ENCODE measurements at regions not wholly inside any gene's neighbourhood (a gene's known extent, or its start where the extent isn't known, plus 50 kb on each side); places are given as distances from the start of the nearest gene placed in this dataset.

- no peak overlapping the region for H3K27ac ChIP-seq
- no peak for TF ChIP-seq POLR2A (IDR thresholded peaks at IDR 0.05)
- no peak for TF ChIP-seq CTCF (IDR thresholded peaks at IDR 0.05)
- no peak for TF ChIP-seq POLR2AphosphoS5 (IDR thresholded peaks at IDR 0.05)
- TF ChIP-seq EP300 (IDR thresholded peaks at IDR 0.05), result no peak
- H3K27me3 ChIP-seq, result peaks cover 0 to 25% (median 0%) of the 10 kb centered on the region in 3 donors
- H3K4me1 ChIP-seq, result no peaks in the 10 kb centered on the region
- DNase-seq, result no peak
- WGBS, 2 donors, result 90 to 91% methylated on average over 18 of the region's 18 CpGs
- no peaks in the 10 kb centered on the region for H3K36me3 ChIP-seq
- intact Hi-C loops (cut with DNase I), result no loop called here
- H3K9me3 ChIP-seq, result no peaks in the 10 kb centered on the region
- no peak overlapping the region for H3K4me3 ChIP-seq
Observed at GRCh38 chr22:48424201-48424627, 1403.5 kb downstream of the BRD1 start.

GRCh38 chr22:48423481-48423911 lies 1404.2 kb downstream of the BRD1 start:
- no peaks in the 10 kb centered on the region for H3K36me3 ChIP-seq
- H3K27ac ChIP-seq, result no peak overlapping the region
- peaks cover 0 to 25% (median 0%) of the 10 kb centered on the region in 3 donors for H3K27me3 ChIP-seq
- no peak overlapping the region for H3K4me3 ChIP-seq
- no peaks in the 10 kb centered on the region for H3K4me1 ChIP-seq
- no peaks in the 10 kb centered on the region for H3K9me3 ChIP-seq
- 68 to 82% methylated on average over 8 of the region's 8 CpGs for WGBS, 2 donors
- DNase-seq, result no peak
- intact Hi-C loops (cut with DNase I), result no loop called here
- TF ChIP-seq POLR2A (IDR thresholded peaks at IDR 0.05) (no peak), EP300 (IDR thresholded peaks at IDR 0.05) (no peak), POLR2AphosphoS5 (IDR thresholded peaks at IDR 0.05) (no peak), CTCF (IDR thresholded peaks at IDR 0.05) (no peak)

GRCh38 chr22:48422900-48423480 lies 1404.7 kb downstream of the BRD1 start:
- H3K36me3 ChIP-seq, result no peaks in the 10 kb centered on the region
- peaks cover 0 to 23% (median 0%) of the 10 kb centered on the region in 3 donors for H3K27me3 ChIP-seq
- no peak for DNase-seq
- H3K4me3 ChIP-seq, result no peak overlapping the region
- H3K4me1 ChIP-seq, result no peaks in the 10 kb centered on the region
- intact Hi-C loops (cut with DNase I), result no loop called here
- H3K27ac ChIP-seq, result no peak overlapping the region
- 48 to 71% methylated on average over 7 of the region's 7 CpGs for WGBS, 2 donors
- H3K9me3 ChIP-seq, result no peaks in the 10 kb centered on the region
- TF ChIP-seq CTCF (IDR thresholded peaks at IDR 0.05) (no peak), EP300 (IDR thresholded peaks at IDR 0.05) (no peak), POLR2A (IDR thresholded peaks at IDR 0.05) (no peak), POLR2AphosphoS5 (IDR thresholded peaks at IDR 0.05) (no peak)

GRCh38 chr22:48418831-48419230 lies 1408.8 kb downstream of the BRD1 start:
- Histone ChIP-seq H3K27me3 (peaks cover 0 to 19% (median 0%) of the 10 kb centered on the region in 3 donors), H3K36me3 (no peaks in the 10 kb centered on the region), H3K4me3 (no peak overlapping the region), H3K27ac (no peak overlapping the region), H3K4me1 (no peaks in the 10 kb centered on the region), H3K9me3 (no peaks in the 10 kb centered on the region)
- WGBS, 2 donors, result 92% methylated on average over 10 of the region's 10 CpGs
- intact Hi-C loops (cut with DNase I), result no loop called here
- no peak for DNase-seq
- no peak for TF ChIP-seq CTCF (IDR thresholded peaks at IDR 0.05)
- TF ChIP-seq EP300 (IDR thresholded peaks at IDR 0.05), result no peak
- TF ChIP-seq POLR2A (IDR thresholded peaks at IDR 0.05), result no peak
- no peak for TF ChIP-seq POLR2AphosphoS5 (IDR thresholded peaks at IDR 0.05)
